Esophagus muscularis mucosa (tissue), 4 donors: ENCODE measurements at regions not wholly inside any gene's neighbourhood (a gene's known extent, or its start where the extent isn't known, plus 50 kb on each side); places are given as distances from the start of the nearest gene placed in this dataset.

Experiments
- DNase-seq: peaks from one replicate; pipeline ENCODE4 v3.0.0-alpha.2; 2017; ENCODE audit errors: extremely low spot score
- H3K27ac ChIP-seq, 4 donors: fragments of 200-600 bp; sonication (generic); replicated peaks in 1 of 4; 1 replicate in 3 of 4; 2 replicates in 1 of 4; pipeline ENCODE4 v1.5.1; 2016 to 2019; ENCODE audit warnings: mild to moderate bottlenecking in 1 of 4
- H3K27me3 ChIP-seq, 4 donors: fragments of 200-600 bp; sonication (generic); one replicate each; pipeline versions ENCODE4 v1.5.1 to v1.6.0; 2016 to 2019
- H3K36me3 ChIP-seq, 4 donors: fragments of 200-600 bp; sonication (generic); one replicate each; pipeline ENCODE4 v1.5.1; 2016 to 2019
- H3K4me1 ChIP-seq, 4 donors: fragments of 200-600 bp; sonication (generic); one replicate each; pipeline ENCODE4 v1.5.1; 2016 to 2019
- H3K4me3 ChIP-seq, 4 donors: fragments of 200-600 bp; sonication (generic); 1 replicate in 2 of 4; 2 replicates in 2 of 4; pipeline ENCODE4 v1.5.1; 2016 to 2019; ENCODE audit warnings: mild to moderate bottlenecking in 4 of 4, moderate library complexity in 1 of 4
- H3K9me3 ChIP-seq, 4 donors: fragments of 200-600 bp; sonication (generic); 1 replicate in 3 of 4; 2 replicates in 1 of 4; pipeline ENCODE4 v1.5.1; 2016 to 2019
- CTCF ChIP-seq, 3 experiments: fragments of 200-600 bp in 2 of 3; fragments of 450-650 bp in 1 of 3; sonication (generic) in 2 of 3; IDR thresholded peaks; one replicate each; pipeline ENCODE4 v1.5.1; 2017 to 2019; ENCODE audit warnings: antibody characterized with exemption in 3 of 3, mild to moderate bottlenecking in 2 of 3, moderate library complexity in 1 of 3
- EP300 ChIP-seq: sonication (generic); formaldehyde crosslinking; IDR thresholded peaks from one replicate; pipeline ENCODE4 v1.6.1; 2017; ENCODE audit warnings: antibody characterized with exemption
- POLR2A ChIP-seq: fragments of 450-650 bp; IDR thresholded peaks from one replicate; pipeline ENCODE4 v1.6.1; 2017; ENCODE audit warnings: antibody characterized with exemption, moderate library complexity, mild to moderate bottlenecking, low read depth
- POLR2AphosphoS5 ChIP-seq, 2 donors: sonication (generic); formaldehyde crosslinking; IDR thresholded peaks; one replicate each; pipeline ENCODE4 v1.6.1; 2017; ENCODE audit warnings: antibody characterized with exemption in 2 of 2
- WGBS: methylation state at CpG from one replicate; pipeline ENCODE4 v1.1.5; 2018; 5-methylcytosine and 5-hydroxymethylcytosine counted together
- intact Hi-C: fragments of 100-400 bp; cut with DNase I; formaldehyde crosslinking; loops from one replicate; pipeline ENCODE4 v1.15.1; 2023

GRCh38 chr6:159456349-159456748 is 236.7 kb downstream of the SOD2 start:
- H3K27ac ChIP-seq: no peak overlapping the region

GRCh38 chr6:159455700-159456274 is 237.3 kb downstream of the SOD2 start:
- H3K36me3 ChIP-seq: no peaks in the 10 kb centered on the region
- peaks cover 0 to 13% (median 6%) of the 10 kb centered on the region in 4 donors for H3K4me1 ChIP-seq
- no peak for DNase-seq
- H3K27me3 ChIP-seq: no peaks in the 10 kb centered on the region
- H3K9me3 ChIP-seq: no peaks in the 10 kb centered on the region
- H3K27ac ChIP-seq: no peak overlapping the region
- WGBS: 94% methylated on average over 7 of the region's 15 CpGs
- no peak overlapping the region for H3K4me3 ChIP-seq
- TF ChIP-seq POLR2A: no peak
- intact Hi-C loops: no loop called here

More at GRCh38 chr6:159456349-159456748, 236.7 kb downstream of the SOD2 start:
- intact Hi-C loops: no loop called here
- 28% methylated on average over 2 of the region's 2 CpGs for WGBS
- no peaks in the 10 kb centered on the region for H3K27me3 ChIP-seq
- H3K4me3 ChIP-seq: no peak overlapping the region
- no peaks in the 10 kb centered on the region for H3K36me3 ChIP-seq
- no peaks in the 10 kb centered on the region for H3K9me3 ChIP-seq
- TF ChIP-seq POLR2A: no peak
- TF ChIP-seq EP300: no peak
- TF ChIP-seq CTCF (IDR thresholded peaks at IDR 0.05): no peak
- no peak for TF ChIP-seq POLR2AphosphoS5 (IDR thresholded peaks at IDR 0.05)
- no peak for DNase-seq
- peaks cover 0 to 8% (median 1%) of the 10 kb centered on the region in 4 donors for H3K4me1 ChIP-seq

GRCh38 chr6:159450815-159451465 is 242.1 kb downstream of the SOD2 start:
- no peak for DNase-seq
- intact Hi-C loops: no loop called here
- TF ChIP-seq POLR2A: no peak

GRCh38 chr6:159446340-159446739 is 246.7 kb downstream of the SOD2 start:
- intact Hi-C loops: no loop called here
- no peak for DNase-seq
- peaks cover 0 to 8% (median 0%) of the 10 kb centered on the region in 4 donors for H3K27me3 ChIP-seq
- H3K9me3 ChIP-seq: no peaks in the 10 kb centered on the region
- no peak for TF ChIP-seq EP300
- no peak for TF ChIP-seq POLR2A
- no peak for TF ChIP-seq CTCF (IDR thresholded peaks at IDR 0.05)
- TF ChIP-seq POLR2AphosphoS5 (IDR thresholded peaks at IDR 0.05): no peak
- WGBS: 63% methylated on average over 3 of the region's 6 CpGs
- H3K27ac ChIP-seq: no peak overlapping the region
- H3K4me1 ChIP-seq: peaks cover 0 to 13% (median 9%) of the 10 kb centered on the region in 4 donors
- no peak overlapping the region for H3K4me3 ChIP-seq
- H3K36me3 ChIP-seq: no peaks in the 10 kb centered on the region

More at GRCh38 chr6:159450815-159451465, 242.1 kb downstream of the SOD2 start:
- H3K36me3 ChIP-seq: no peaks in the 10 kb centered on the region
- no peak overlapping the region for H3K27ac ChIP-seq
- H3K4me3 ChIP-seq: no peak overlapping the region
- 53% methylated on average over 3 of the region's 3 CpGs for WGBS
- peaks cover 0 to 14% (median 10%) of the 10 kb centered on the region in 4 donors for H3K4me1 ChIP-seq
- H3K27me3 ChIP-seq: no peaks in the 10 kb centered on the region
- H3K9me3 ChIP-seq: no peaks in the 10 kb centered on the region

- intact Hi-C loops: no loop called here
- peaks cover 0 to 3% (median under 1%) of the 10 kb centered on the region in 4 donors for H3K4me1 ChIP-seq
- peaks cover 0 to 8% (median 0%) of the 10 kb centered on the region in 4 donors for H3K27me3 ChIP-seq
- H3K36me3 ChIP-seq: no peaks in the 10 kb centered on the region
- TF ChIP-seq CTCF (IDR thresholded peaks at IDR 0.05): no peak
- no peak for TF ChIP-seq POLR2A
- no peak for TF ChIP-seq EP300
- no peak for TF ChIP-seq POLR2AphosphoS5 (IDR thresholded peaks at IDR 0.05)
- WGBS: 97% methylated on average over 3 of the region's 4 CpGs
- no peak for DNase-seq
- no peak overlapping the region for H3K27ac ChIP-seq
- H3K9me3 ChIP-seq: no peaks in the 10 kb centered on the region
- no peak overlapping the region for H3K4me3 ChIP-seq
Observed at GRCh38 chr6:159445351-159445750, 247.7 kb downstream of the SOD2 start.
